ENCODE measurements at regions not wholly inside any gene's neighbourhood (a gene's known extent, or its start where the extent isn't known, plus 50 kb on each side); places are given as distances from the start of the nearest gene placed in this dataset.

DNA sequence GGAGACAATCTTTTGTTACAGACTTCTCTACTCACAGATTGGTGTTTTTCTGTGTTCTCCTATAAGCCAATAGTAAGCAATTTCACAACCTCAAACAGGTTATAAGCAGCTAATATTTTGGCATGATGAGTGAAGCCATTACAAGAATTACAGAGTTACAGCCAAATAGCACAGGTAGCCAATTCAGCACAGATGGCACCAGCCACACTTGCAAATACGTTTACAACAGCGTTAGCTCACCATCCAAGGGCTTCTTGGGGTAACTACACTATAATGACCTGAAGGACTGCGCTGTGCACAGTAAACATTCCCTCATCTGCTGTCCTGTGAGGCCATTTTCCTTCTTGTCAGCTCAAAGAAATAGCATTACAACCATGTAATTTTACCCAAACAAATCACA is 428.6 kb downstream of the TCERG1L start:
- H3K9me2 ChIP-seq (replicated peaks; ENCODE audit: low read depth, low read length), result no peaks in the 10 kb centered on the region
- no peaks in the 10 kb centered on the region for H3F3A ChIP-seq (ENCODE audit: low read depth)
- H4K20me1 ChIP-seq (ENCODE audit: insufficient read depth, low read length, poor library complexity, severe bottlenecking), result no peaks in the 10 kb centered on the region
- H3K36me3 ChIP-seq (ENCODE audit: insufficient read depth, low read length), result no peaks in the 10 kb centered on the region
- H3K4me2 ChIP-seq (ENCODE audit: low read depth, low read length, poor library complexity, severe bottlenecking), result no peak overlapping the region
- no peaks in the 10 kb centered on the region for H3K4me1 ChIP-seq (ENCODE audit: insufficient read depth, low read length, poor library complexity, severe bottlenecking)
- TF ChIP-seq, protein P1, sequence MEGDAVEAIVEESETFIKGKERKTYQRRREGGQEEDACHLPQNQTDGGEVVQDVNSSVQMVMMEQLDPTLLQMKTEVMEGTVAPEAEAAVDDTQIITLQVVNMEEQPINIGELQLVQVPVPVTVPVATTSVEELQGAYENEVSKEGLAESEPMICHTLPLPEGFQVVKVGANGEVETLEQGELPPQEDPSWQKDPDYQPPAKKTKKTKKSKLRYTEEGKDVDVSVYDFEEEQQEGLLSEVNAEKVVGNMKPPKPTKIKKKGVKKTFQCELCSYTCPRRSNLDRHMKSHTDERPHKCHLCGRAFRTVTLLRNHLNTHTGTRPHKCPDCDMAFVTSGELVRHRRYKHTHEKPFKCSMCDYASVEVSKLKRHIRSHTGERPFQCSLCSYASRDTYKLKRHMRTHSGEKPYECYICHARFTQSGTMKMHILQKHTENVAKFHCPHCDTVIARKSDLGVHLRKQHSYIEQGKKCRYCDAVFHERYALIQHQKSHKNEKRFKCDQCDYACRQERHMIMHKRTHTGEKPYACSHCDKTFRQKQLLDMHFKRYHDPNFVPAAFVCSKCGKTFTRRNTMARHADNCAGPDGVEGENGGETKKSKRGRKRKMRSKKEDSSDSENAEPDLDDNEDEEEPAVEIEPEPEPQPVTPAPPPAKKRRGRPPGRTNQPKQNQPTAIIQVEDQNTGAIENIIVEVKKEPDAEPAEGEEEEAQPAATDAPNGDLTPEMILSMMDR (conservative IDR thresholded peaks at IDR 0.05; ENCODE audit: low read length), result no peak
- TF ChIP-seq EZH2phosphoT487 (IDR thresholded peaks at IDR 0.05; ENCODE audit: borderline replicate concordance), result no peak
- no peak overlapping the region for H3K4me3 ChIP-seq (ENCODE audit: low read length, poor library complexity, severe bottlenecking)
- H2AFZ ChIP-seq (ENCODE audit: low read length), result no peak overlapping the region
- peaks cover 5% of the 10 kb centered on the region; the same call in 1 of the 2 replicates for H3K9me3 ChIP-seq (ENCODE audit: insufficient read depth, low read depth, low read length)
- H3K79me2 ChIP-seq (ENCODE audit: insufficient read depth, low read length), result no peaks in the 10 kb centered on the region
- no peak overlapping the region for H3K9ac ChIP-seq (ENCODE audit: low read depth, low read length, poor library complexity, severe bottlenecking)
- no peaks in the 10 kb centered on the region for H3K27me3 ChIP-seq (ENCODE audit: insufficient read depth, low read length, poor library complexity, severe bottlenecking)

DNA sequence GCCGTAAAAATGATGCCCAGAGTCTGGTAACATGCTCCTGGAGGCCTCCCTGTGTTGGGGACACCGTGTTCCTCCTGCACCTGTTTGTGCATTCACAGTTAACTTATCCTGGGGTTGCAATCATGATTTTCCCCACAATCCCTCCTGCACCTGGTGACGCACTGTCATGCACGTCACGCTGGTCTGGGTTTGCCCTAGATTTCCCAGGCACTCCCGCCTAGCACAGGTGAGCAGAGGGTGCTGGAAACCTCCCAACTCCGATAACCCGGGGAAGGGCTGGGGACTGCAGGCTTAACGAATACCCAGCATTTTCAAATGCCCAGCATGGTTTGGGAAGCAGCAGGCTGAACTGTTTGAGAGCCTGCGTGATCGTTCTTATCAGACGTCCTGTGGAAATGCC is 427.1 kb downstream of the TCERG1L start:
- Histone ChIP-seq H3K4me3 (ENCODE audit: low read length, poor library complexity, severe bottlenecking) (no peak overlapping the region), H3K4me2 (ENCODE audit: low read depth, low read length, poor library complexity, severe bottlenecking) (no peak overlapping the region), H3K36me3 (ENCODE audit: insufficient read depth, low read length) (no peaks in the 10 kb centered on the region), H3K27me3 (ENCODE audit: insufficient read depth, low read length, poor library complexity, severe bottlenecking) (no peaks in the 10 kb centered on the region), H3K9ac (ENCODE audit: low read depth, low read length, poor library complexity, severe bottlenecking) (no peak overlapping the region), H3K9me3 (ENCODE audit: insufficient read depth, low read depth, low read length) (peaks cover 8% of the 10 kb centered on the region; the same call in 1 of the 2 replicates), H3F3A (ENCODE audit: low read depth) (no peaks in the 10 kb centered on the region), H3K4me1 (ENCODE audit: insufficient read depth, low read length, poor library complexity, severe bottlenecking) (no peaks in the 10 kb centered on the region), H4K20me1 (ENCODE audit: insufficient read depth, low read length, poor library complexity, severe bottlenecking) (no peaks in the 10 kb centered on the region), H3K9me2 (replicated peaks; ENCODE audit: low read depth, low read length) (no peaks in the 10 kb centered on the region), H2AFZ (ENCODE audit: low read length) (no peak overlapping the region), H3K79me2 (ENCODE audit: insufficient read depth, low read length) (no peaks in the 10 kb centered on the region)
- TF ChIP-seq EZH2phosphoT487 (IDR thresholded peaks at IDR 0.05; ENCODE audit: borderline replicate concordance), result no peak
- TF ChIP-seq, protein P1 (conservative IDR thresholded peaks at IDR 0.05; ENCODE audit: low read length), result no peak

DNA sequence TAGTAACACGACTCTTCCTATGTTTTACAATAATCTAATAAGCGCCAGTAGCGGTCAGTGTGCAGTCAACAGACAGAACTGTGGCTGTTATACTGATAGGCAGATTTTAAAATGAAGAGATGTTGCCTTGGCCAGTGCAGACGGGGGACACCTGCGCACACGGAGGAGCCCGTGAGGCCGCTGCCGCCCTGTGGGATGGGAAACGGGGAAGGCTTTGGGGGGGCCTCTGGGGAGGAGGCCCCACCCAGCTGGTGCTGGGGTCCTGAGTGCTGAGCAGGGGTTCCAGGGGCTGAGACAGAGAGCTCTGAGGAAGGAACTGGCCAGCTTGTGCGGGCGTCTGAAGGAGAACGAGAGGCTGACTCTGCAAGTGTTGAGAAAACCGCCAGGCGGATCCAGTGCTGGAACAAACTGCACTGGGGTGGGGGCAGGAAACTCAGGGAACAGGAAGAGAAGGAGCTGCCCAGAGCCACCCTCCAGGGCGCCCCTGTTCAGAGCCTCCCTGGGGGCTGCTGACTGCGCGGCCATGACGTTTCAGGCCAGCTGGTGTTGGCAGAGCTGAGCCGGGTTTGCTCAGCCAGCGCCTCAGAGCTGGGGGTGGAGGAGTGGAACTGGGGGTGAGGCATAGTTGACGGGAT is 426.4 kb downstream of the TCERG1L start:
- TF ChIP-seq, protein P1 (conservative IDR thresholded peaks at IDR 0.05; ENCODE audit: low read length), result no peak
- no peaks in the 10 kb centered on the region for H3K79me2 ChIP-seq (ENCODE audit: insufficient read depth, low read length)
- no peaks in the 10 kb centered on the region for H3K4me1 ChIP-seq (ENCODE audit: insufficient read depth, low read length, poor library complexity, severe bottlenecking)
- no peak overlapping the region for H3K4me3 ChIP-seq (ENCODE audit: low read length, poor library complexity, severe bottlenecking)
- H3K36me3 ChIP-seq (ENCODE audit: insufficient read depth, low read length), result no peaks in the 10 kb centered on the region
- H2AFZ ChIP-seq (ENCODE audit: low read length), result no peak overlapping the region
- peaks cover 8% of the 10 kb centered on the region; the same call in 1 of the 2 replicates for H3K9me3 ChIP-seq (ENCODE audit: insufficient read depth, low read depth, low read length)
- H3F3A ChIP-seq (ENCODE audit: low read depth), result no peaks in the 10 kb centered on the region
- no peaks in the 10 kb centered on the region for H4K20me1 ChIP-seq (ENCODE audit: insufficient read depth, low read length, poor library complexity, severe bottlenecking)
- no peak overlapping the region for H3K4me2 ChIP-seq (ENCODE audit: low read depth, low read length, poor library complexity, severe bottlenecking)
- no peaks in the 10 kb centered on the region for H3K9me2 ChIP-seq (replicated peaks; ENCODE audit: low read depth, low read length)
- H3K9ac ChIP-seq (ENCODE audit: low read depth, low read length, poor library complexity, severe bottlenecking), result no peak overlapping the region
- H3K27me3 ChIP-seq (ENCODE audit: insufficient read depth, low read length, poor library complexity, severe bottlenecking), result no peaks in the 10 kb centered on the region
